Right atrium auricular region (tissue), 2 donors: ENCODE measurements at regions not wholly inside any gene's neighbourhood (a gene's known extent, or its start where the extent isn't known, plus 50 kb on each side); places are given as distances from the start of the nearest gene placed in this dataset.

ENCODE experiments used
- DNase-seq: peaks from one replicate; pipeline ENCODE4 v3.0.0-alpha.2; 2019; ENCODE audit warnings: low spot score
- H3K27ac ChIP-seq, 2 donors: fragments of 200-600 bp; sonication (generic); 1 replicate in 1 of 2; 2 replicates in 1 of 2; pipeline ENCODE4 v1.5.1; 2016 to 2019
- H3K27me3 ChIP-seq, 2 donors: fragments of 200-600 bp; sonication (generic); one replicate each; pipeline versions ENCODE4 v1.5.1 to v1.6.0; 2017 to 2019
- H3K36me3 ChIP-seq: fragments of 200-600 bp; sonication (generic); one replicate; pipeline ENCODE4 v1.5.1; 2016
- H3K4me1 ChIP-seq, 2 donors: fragments of 200-600 bp; sonication (generic); one replicate each; pipeline versions ENCODE4 v1.5.1 to v1.6.0; 2017 to 2019
- H3K4me3 ChIP-seq, 2 donors: fragments of 200-600 bp; sonication (generic); 1 replicate in 1 of 2; 2 replicates in 1 of 2; pipeline ENCODE4 v1.5.1; 2017 to 2019; ENCODE audit warnings: mild to moderate bottlenecking in 1 of 2, moderate library complexity in 1 of 2
- H3K9me3 ChIP-seq, 2 donors: fragments of 200-600 bp; sonication (generic); one replicate each; pipeline ENCODE4 v1.5.1; 2019
- TF ChIP-seq, protein P1 (sequence below), 2 donors: fragments of 200-600 bp; sonication (generic); IDR thresholded peaks; one replicate each; pipeline ENCODE4 v1.5.1; 2019; ENCODE audit warnings: antibody characterized with exemption in 2 of 2

DNA sequence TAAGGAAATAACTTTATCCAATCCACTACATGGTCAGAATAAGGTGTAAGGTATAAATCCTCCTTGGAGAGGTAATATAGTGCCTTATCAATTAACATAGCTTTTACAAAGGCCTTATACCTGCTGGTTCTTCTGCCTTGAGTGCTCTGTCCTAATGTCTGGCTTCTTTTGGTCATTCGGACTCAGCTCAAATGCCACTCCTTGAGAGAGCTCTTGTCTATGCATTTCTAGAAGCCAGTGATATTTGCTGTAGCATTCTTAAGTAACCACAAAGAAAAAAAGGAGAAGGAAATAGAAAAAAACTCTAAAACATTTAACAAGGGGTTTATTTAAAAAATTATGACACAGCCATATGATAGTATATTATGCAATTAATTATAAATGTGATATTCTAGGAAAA, 444.8 kb upstream of the SLIT2 start:
- H3K36me3 ChIP-seq: no peaks in the 10 kb centered on the region
- no peaks in the 10 kb centered on the region for H3K9me3 ChIP-seq
- no peak overlapping the region for H3K27ac ChIP-seq
- TF ChIP-seq, protein P1, sequence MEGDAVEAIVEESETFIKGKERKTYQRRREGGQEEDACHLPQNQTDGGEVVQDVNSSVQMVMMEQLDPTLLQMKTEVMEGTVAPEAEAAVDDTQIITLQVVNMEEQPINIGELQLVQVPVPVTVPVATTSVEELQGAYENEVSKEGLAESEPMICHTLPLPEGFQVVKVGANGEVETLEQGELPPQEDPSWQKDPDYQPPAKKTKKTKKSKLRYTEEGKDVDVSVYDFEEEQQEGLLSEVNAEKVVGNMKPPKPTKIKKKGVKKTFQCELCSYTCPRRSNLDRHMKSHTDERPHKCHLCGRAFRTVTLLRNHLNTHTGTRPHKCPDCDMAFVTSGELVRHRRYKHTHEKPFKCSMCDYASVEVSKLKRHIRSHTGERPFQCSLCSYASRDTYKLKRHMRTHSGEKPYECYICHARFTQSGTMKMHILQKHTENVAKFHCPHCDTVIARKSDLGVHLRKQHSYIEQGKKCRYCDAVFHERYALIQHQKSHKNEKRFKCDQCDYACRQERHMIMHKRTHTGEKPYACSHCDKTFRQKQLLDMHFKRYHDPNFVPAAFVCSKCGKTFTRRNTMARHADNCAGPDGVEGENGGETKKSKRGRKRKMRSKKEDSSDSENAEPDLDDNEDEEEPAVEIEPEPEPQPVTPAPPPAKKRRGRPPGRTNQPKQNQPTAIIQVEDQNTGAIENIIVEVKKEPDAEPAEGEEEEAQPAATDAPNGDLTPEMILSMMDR (IDR thresholded peaks at IDR 0.05): no peak
- no peak overlapping the region for H3K4me3 ChIP-seq
- no peaks in the 10 kb centered on the region for H3K27me3 ChIP-seq
- DNase-seq: no peak
- H3K4me1 ChIP-seq: no peaks in the 10 kb centered on the region

DNA sequence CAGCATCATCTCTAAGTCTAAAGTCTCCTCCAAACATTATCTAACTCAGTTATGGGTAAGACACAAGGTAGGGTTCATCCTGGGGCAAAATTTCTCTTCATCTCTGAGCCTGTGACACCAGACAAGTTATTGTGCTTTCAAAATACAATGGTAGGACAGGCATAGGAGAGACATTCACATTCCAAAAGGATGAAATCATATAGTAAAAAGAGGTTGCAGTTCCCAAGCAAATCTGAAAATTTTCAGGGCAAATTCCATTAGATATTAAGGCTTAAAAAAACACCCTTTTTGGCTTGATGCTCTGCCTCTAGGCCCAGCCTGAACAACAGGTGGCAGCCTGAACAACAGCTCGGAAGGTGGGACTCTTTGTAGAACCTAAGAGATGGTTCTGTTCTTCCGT, 448.3 kb upstream of the SLIT2 start:
- no peak for DNase-seq

DNA sequence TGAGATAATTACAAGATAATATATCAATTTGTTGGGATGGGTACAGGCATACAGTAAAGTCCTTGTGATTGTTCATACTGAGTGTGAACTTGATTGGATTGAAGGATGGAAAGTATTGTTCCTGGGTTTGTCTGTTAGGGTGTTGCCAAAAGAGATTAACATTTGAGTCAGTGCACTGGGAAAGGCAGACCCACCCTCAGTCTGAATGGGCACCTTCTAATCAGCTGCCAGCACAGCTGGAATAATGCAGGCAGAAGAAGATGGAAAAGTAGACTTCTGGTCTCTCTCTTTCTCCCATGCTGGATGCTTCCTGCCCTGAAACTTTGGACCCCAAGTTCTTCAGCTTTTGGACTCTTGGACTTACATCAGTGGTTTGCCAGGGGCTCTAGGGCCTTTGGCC, 457.9 kb upstream of the SLIT2 start:
- H3K4me3 ChIP-seq: no peak overlapping the region
- no peaks in the 10 kb centered on the region for H3K36me3 ChIP-seq
- no peaks in the 10 kb centered on the region for H3K4me1 ChIP-seq
- H3K27ac ChIP-seq: no peak overlapping the region
- DNase-seq: no peak
- TF ChIP-seq, protein P1 (IDR thresholded peaks at IDR 0.05): no peak
- H3K27me3 ChIP-seq: no peaks in the 10 kb centered on the region
- H3K9me3 ChIP-seq: no peaks in the 10 kb centered on the region

More for the DNA sequence above, 448.3 kb upstream of the SLIT2 start:
- TF ChIP-seq, protein P1 (IDR thresholded peaks at IDR 0.05): no peak
- Histone ChIP-seq H3K9me3 (no peaks in the 10 kb centered on the region), H3K4me1 (no peaks in the 10 kb centered on the region), H3K4me3 (no peak overlapping the region), H3K27me3 (no peaks in the 10 kb centered on the region), H3K36me3 (no peaks in the 10 kb centered on the region), H3K27ac (no peak overlapping the region)

DNA sequence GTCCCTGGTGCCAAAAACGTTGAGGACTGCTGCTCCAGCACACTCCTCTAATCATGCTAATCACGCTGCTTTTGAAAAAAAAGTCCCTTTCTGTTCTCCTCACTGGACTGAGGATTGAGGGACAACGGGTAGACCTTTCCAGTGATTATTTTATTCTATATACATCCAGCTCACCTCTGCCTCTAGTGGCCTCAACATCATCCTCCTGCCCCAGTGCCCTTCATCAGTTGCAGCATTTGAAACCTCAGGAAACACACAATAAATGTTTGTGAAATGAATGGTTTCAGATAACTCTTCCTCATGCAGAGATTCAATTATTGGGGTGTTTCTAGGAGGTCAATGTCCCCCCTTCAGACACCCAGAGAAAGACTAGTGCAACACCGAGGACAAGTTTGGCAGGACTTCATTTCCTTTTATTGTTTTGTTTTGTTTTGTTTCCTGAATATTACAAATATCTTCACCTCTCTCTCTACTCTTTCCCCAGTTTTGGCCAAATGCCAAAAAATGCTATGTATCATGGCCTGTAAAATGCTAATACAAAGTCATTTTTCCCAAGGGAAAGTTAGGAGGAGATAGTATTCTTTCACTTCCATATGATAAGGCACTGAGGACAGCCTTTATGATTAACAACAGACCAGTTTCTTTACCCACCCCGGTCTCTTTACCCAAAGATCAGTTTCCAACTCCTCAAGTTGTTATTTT, 460.1 kb upstream of the SLIT2 start:
- H3K9me3 ChIP-seq: no peaks in the 10 kb centered on the region
- no peaks in the 10 kb centered on the region for H3K36me3 ChIP-seq
- TF ChIP-seq, protein P1 (IDR thresholded peaks at IDR 0.05): no peak
- DNase-seq: no peak
- no peak overlapping the region for H3K27ac ChIP-seq
- no peak overlapping the region for H3K4me3 ChIP-seq
- no peaks in the 10 kb centered on the region for H3K27me3 ChIP-seq
- no peaks in the 10 kb centered on the region for H3K4me1 ChIP-seq

DNA sequence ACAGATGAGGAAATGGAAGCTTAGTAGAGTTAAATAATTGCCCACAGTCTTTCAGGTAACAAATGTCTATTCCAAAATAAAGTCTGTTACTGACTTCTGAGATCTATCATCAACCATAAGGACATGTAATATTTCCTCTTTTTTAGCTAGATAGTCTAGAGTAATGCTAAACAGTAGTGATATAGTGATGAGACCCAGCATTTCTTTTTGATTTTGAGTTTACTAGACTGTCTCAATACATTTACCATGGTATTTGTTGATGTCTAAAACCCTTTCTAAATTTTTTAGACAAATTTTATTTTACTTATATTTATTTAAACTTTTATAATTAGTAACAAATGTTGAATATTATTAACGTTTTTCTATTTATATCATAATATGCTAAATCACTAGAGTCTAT, 465.1 kb upstream of the SLIT2 start:
- Histone ChIP-seq H3K4me1 (no peaks in the 10 kb centered on the region), H3K27me3 (no peaks in the 10 kb centered on the region), H3K9me3 (peaks cover 0 to 14% of the 10 kb centered on the region in 2 donors), H3K27ac (no peak overlapping the region), H3K36me3 (no peaks in the 10 kb centered on the region), H3K4me3 (no peak overlapping the region)
- TF ChIP-seq, protein P1 (IDR thresholded peaks at IDR 0.05): no peak
- no peak for DNase-seq

DNA sequence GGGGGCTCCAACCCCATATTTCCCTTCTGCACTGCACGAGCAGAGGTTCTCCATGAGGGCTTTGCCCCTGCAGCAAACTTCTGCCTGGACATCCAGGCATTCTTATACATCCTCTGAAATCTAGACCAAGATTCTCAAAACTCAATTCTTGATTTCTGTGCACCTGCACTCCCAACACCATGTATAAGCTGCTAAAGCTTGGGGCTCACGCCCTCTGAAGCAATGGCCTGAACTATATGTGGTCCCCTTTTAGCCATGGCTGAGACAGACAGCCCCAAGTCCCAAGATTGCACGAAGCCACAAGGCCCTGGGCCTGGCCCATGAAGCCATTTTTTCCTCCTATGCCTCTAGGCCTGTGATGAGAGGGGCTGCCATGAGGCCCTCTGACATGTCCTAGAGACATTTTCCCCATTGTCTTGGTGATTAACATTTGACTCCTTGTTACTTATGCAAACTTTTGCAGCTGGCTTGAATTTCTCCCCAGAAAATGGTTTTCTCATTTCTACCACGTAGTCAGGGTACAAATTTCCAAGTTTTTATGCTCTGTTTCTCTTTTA, 468.0 kb upstream of the SLIT2 start:
- no peaks in the 10 kb centered on the region for H3K36me3 ChIP-seq
- no peaks in the 10 kb centered on the region for H3K27me3 ChIP-seq
- H3K4me1 ChIP-seq: no peaks in the 10 kb centered on the region
- H3K4me3 ChIP-seq: no peak overlapping the region
- peaks cover 0 to 14% of the 10 kb centered on the region in 2 donors for H3K9me3 ChIP-seq
- no peak overlapping the region for H3K27ac ChIP-seq
- no peak for DNase-seq
- TF ChIP-seq, protein P1 (IDR thresholded peaks at IDR 0.05): no peak
